ENCODE measurements at regions not wholly inside any gene's neighbourhood (a gene's known extent, or its start where the extent isn't known, plus 50 kb on each side); places are given as distances from the start of the nearest gene placed in this dataset.

DNA sequence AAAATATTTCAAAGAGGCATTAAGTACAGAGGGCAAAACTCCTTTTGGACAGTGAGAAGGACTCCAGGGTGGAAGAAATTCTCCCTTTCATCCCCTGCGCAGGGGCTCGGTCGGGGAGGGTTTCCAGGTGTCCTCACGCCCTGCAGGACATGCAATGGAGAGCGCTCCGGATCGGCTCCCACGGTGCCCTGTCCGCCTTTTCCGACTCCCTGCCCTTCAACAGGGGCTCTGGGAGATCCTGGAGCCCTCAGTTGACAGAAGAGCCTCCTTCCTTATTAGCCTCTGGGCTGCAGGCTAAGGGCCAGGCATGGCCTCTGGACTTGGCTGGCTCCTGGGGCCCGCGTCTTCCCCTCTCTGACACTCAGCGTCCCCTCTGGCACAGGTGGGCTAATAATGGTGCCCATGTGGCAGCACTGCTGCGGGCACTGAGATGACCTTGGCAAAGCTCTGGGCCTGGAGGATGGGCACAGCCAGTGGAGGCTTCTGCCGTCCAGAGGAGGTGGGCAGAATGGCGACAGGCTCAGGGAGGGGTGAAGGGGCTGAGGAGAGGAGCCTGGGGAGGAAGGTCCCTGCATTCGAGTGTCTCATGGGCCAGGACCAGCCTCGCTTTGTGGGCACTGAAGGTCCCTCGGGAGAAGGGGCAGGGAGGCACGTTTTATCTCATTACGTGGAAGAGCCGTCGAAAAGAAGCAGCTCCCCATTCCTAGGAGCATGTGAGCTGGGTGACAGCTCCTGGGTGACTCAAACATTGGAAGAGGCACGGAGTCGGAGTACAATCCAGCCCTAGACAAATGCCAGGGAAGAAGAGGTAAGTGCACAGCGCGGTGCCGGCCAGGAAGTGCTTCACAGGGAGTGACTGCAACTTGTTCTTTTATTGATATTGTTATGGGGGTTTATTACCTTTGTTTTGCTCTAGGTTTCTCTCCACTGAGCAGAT, 161.7 kb downstream of the IRF8 start:
- no peak for DNase-seq (ENCODE audit: low spot score)

DNA sequence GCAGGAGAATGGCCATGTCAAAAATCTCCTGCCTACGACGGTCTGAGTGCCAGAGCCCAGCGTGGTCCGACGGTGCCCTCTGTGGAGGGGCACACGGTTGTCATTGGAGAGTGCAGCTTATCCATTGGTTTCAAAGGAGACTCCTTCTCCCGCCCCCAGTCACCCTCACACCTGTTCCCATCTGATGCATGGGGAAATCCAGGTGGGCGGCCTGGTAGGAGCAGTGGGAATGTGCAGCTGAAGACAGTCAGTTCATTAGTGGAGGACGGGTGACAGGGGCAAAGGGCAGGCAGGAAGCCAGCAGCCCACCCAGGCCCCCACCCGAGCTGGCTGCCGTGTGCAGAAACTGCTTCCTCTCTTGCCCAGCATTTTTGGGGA, 162.3 kb downstream of the IRF8 start:
- no peak for DNase-seq (ENCODE audit: low spot score)

DNA sequence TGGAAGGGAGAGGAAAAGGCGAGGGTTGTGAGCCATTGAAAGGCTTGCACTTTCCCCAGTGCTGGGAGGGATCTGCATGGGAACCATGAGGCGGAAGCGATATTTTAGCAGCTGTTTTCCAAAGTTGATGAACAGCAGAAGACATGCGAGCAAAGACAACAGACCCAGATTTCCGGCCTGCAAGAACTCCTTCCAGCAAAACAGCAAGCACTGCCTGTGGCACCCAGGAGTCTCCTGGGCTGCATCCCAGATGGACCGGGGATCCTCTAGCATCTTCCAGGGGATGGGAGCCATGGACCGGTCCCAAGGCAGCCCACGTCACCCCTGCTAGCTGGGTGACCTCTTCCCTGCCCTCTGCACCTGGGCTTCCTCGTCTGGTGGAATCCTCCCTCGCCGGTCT, 162.8 kb downstream of the IRF8 start:
- DNase-seq (ENCODE audit: low spot score): no peak

DNA sequence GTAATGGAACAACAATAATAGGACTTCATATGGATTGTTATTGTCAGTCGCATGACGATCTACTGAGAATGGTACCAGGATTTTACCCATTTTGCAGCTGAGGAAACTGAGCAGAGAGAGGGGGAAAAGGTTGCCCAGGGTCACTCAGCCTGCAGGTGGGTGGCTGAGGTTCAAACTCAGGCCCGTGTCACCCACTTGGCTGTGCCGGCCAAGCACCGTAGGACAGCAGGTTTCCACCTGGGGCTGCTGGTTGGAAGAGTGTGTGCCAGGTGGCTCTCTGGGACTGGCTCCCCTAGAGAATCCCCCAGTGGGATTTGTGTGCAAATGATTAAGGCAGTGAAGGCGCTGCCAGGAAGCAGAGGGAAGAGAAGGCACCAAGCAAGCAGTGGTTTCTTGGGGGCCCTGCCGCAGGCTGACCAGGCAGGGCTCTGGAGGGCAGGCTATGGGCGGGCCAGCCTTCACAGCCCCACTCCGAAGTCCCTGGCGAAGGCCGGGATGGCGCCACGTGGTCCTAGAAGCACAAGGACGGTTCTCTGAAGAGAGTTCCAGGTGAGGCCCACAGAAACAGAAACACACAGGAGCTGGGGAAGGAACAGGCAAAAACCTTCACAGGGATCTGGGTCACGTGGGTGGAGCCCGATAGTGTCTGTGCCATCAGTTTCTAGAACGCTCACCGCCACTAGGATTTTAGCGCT, 163.5 kb downstream of the IRF8 start:
- DNase-seq (ENCODE audit: low spot score): no peak

DNA sequence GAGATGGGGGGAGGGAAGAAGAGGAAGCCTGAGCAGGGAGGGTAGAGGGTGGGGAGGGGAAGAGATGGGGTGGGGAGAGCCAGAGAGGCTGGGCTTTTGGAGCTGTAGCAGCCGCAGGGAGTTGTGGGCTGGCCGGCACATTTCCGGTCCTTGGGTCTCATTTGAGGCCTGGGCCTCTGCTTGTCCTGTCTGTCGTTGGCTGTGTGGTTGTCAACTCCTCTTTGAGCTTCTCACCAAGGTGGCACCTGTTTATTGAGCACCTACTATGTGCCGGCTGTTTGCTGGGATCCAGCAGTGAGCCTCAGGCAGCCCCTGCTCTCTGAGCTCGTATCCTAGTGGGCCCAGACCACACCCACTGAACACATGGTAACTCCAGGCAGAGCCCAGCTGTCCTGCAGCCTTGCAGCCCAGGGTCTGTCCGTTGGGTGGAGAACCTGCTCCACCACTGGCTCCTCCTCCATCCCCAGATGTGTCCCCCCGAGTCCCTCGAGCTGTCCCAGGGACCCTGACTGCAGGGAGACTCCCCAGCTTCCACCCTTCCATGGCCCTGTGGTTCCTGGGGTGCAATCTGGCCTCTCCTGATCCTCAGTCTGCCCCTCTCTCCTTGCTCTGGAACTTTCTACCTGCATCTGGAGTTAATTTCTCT, 164.9 kb downstream of the IRF8 start:
- DNase-seq (ENCODE audit: low spot score): no peak

DNA sequence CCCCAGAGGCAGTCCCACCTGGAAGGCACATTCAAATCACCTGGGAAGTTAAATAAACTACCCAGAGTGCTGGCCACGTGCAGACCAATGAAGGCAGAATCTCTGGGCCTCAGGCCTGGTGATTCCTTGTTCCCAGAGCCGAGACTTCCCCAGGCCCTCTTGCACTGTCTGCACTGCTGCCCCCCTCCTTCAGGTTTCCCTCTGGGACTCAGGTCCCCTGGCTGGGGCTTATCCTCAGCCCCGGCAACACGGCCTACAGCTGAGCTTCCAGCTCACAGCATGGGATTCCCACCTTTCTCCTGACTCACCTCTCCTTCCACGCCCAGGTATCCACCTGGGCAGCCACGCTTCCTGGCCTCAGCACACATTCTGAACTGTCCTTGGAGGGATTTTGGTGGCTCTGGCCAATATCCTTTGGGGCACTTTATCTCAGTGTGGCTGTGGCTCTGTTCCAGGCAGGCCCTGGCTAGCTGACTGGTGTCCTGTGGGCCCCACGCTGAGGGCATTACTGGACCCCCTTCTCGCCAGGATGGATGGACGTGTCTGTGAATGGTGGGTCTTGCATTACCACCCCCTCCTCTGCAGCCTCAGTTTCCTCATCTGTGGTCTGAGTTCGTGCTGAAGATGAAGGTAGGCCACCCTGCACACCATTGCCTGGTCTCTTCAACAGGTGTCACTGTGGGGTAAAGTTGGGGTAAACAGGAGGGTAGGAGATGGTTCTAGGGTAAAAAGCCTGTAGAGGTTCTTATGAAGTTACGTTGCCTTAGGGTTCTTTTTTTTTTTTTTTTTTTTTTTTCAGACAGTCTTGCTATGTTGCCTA, 165.7 kb downstream of the IRF8 start:
- no peak for DNase-seq (ENCODE audit: low spot score)

GRCh38 chr16:86065711-86066110, 166.7 kb downstream of the IRF8 start:
- no peak for DNase-seq (ENCODE audit: low spot score)

GRCh38 chr16:86066811-86067210, 167.8 kb downstream of the IRF8 start:
- DNase-seq (ENCODE audit: low spot score): no peak

DNA sequence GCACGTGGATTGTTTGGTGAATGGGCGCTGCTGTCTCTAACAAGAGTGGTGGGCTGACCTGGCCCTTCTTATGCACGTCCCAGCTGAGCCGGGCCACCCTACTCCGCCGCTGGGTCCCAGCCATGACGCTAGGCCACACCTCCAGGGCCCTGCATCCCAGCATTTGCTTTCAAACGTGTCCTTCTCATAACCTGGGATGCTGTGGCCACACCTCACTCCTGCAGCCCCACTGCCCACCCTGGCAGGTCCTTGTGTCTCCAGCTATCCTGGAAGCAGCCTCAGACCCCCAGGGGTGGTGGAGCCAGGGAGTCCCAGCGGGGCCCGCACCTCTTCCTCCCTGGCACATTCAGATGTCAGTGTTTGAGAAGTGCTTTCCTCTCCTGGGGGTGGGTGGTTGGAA, 168.6 kb downstream of the IRF8 start:
- no peak for DNase-seq (ENCODE audit: low spot score)

GRCh38 chr16:86067936-86068335, 169.0 kb downstream of the IRF8 start:
- no peak for DNase-seq (ENCODE audit: low spot score)

DNA sequence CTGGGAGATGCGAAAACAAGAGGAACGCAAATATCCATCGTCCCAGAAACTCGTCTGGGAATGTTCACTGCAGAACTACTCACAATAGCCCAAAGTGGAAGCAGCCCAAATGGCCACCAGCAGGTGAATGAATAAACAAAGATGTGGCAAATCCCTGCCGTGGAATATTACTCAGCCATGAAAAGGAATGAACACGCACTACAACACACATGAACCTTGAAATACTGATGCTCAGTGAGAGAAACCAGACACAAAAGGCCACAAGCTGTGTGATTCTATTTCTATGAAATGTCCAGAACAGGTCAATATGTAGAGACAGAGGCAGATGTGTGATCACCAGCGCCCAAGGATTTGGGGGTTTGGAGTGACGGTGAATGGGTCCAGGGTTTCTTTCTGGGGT, 169.8 kb downstream of the IRF8 start:
- no peak for DNase-seq (ENCODE audit: low spot score)

- DNase-seq (ENCODE audit: low spot score): no peak
Observed at GRCh38 chr16:86069736-86070298, 170.9 kb downstream of the IRF8 start.

DNA sequence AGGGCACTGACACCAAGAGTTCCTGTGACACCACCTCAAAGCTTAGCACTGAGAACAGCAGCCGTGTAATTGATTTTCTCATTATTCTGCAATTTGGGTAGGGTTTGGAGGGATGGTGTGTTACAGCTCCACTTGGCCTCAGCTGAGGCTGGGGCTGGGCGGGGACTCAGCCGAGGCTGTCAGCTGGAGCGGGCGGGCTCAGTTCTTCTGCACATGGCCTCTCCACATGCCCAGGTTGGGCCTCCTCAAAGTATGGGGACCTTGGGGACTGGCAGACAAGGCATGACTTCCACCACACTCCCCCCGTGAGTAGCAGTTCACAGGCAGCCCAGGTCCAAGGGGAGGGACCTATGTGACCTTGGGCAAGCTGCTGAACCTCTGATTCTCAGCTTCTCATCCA, 171.5 kb downstream of the IRF8 start:
- DNase-seq (ENCODE audit: low spot score): no peak

DNA sequence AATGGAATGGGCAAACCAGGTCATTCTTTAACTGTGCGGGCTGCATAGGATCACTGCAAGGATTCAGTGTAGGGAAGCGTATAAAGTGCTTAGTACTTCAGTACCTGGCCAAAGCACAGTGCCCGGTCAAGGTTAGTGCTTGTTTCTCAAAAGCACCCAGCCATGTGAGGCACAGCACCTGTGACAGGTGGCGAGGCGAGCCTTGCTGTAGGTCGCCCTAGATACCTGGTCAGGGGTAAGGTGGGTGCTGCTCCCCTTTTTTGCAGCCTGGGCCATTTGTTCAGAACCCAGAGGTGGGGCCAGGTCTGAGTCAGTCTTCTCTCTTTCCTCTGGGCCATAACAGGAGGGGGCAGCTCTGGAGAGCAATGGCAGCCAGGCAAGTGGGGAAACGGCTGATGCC, 172.0 kb downstream of the IRF8 start:
- DNase-seq (ENCODE audit: low spot score): no peak

GRCh38 chr16:86071611-86072240, 172.8 kb downstream of the IRF8 start:
- DNase-seq (ENCODE audit: low spot score): no peak

DNA sequence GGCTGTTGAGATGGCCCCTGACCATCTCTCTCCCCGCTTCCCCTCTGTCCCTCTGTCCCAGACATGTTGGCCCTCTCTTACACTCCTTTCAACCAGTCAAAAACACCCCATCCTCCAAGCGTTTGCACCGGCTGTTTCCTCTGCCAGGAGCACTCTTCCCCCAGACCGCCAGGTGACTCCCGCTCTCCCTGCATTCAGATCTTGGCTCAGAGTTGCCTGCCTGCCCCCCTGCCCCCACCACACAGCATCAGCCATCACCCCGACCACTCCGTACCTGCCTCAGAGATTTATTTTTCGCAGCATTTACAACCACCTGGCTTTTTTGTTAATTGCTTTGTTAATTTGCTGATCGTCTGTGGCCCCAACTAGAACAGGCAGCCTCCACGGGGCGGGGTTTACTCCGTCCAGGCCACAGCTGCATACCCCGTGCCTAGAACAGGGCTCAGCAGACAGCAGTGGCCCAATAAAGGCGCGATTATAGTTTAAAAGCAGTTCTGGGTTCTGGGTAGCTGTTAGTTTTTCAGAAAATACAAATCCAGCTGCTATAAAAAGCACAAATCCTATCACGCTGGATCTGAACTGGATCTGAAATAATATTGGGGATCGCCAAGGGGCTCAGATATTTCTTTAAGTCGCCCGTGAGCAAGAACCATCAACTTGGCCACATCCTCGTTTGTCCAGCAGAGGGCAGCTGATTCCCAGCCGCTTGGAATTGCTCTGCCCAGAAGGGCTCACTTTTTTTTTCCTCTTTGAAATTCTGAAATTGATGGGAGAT, 173.6 kb downstream of the IRF8 start:
- DNase-seq (ENCODE audit: low spot score): peak; percentile 11

- no peak for DNase-seq (ENCODE audit: low spot score)
Observed at GRCh38 chr16:86073103-86073625, 174.2 kb downstream of the IRF8 start.

DNA sequence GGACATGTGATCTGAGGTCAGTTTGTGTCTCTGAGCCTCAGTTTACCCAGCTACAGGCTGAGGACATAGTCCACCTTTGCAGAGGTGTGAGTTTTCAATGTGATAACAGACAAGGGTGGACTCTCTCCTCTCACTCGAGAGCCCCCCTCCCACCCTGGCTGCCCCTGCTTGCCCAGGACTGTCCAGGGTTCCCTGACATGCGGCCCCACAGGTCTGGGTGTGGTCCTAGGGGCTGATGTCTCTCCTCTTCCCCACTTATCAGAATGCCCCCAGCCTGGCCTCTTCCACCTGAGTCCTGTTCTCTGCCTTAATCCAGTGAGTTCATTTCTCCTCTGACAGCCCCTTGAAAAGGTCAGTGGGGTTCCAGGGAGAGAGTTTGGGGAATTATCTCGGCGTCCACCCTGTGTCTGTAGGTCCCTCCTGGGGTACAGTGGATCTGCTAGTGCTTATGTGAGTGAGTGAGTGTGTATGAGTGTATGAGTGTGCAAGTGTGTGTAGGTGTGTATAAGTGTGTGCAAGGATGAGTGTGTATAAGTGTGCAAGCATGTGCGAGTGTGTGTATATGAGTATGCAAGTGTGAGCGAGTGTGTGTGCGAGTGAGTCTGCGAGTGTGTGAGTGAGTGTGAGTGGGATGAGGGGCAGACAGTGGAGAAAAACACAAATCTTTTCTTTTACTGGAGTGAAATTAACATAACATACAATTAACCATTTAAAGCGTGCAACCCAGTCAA, 175.0 kb downstream of the IRF8 start:
- no peak for DNase-seq (ENCODE audit: low spot score)

GRCh38 chr16:86074651-86075487, 175.9 kb downstream of the IRF8 start:
- no peak for DNase-seq (ENCODE audit: low spot score)

Measured in CD4-positive, alpha-beta T cell treated with Interleukin-2 at 100 ng/mL for 4 hours (primary cell).